ENCODE measurements at regions not wholly inside any gene's neighbourhood (a gene's known extent, or its start where the extent isn't known, plus 50 kb on each side); places are given as distances from the start of the nearest gene placed in this dataset.

DNA sequence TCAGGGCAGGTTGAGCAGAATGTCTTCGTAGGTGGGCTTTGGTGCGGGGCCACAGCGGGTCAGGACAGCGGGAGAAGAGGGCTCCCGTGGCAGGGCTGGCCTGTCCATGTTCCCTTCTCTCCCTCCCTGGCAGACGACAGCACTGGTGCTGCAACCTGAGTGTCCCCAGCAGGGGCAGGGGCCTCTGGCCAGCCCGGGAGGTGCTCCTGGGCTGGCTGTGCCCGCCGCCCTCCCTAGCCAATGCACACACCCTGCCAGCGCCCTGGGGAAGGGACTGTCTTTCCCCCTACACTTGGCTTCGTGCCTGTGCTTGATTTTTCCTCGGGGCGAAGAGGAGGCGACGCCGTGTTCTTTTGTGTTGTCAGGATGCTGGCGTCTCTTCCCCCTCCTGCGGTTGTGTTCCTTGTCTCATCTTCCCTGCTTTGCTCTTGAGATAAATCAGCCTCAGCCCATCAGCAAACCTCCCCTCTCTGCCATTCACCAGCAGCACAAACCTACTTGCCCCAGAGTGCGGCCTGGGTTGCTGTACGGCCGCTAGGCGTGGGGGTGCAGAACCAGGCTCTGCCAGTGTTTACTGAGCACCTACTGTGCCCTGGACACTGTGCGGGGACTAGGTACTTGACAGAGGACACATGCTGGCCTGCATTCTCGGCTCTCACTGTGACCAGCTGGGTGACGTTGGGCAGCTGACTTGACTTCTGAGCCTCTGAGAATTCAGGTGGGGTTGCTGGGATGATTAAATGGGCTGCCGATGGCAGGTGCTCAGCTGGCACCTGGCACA, 237.3 kb upstream of the CIBAR2 start:
- Histone ChIP-seq H3K4me3 (ENCODE audit: low read depth, low read length) (no peak overlapping the region), H3K36me3 (ENCODE audit: control insufficient read depth, insufficient read depth, low read length) (no peaks in the 10 kb centered on the region), H3K27me3 (ENCODE audit: control insufficient read depth, insufficient read depth, low read length) (peaks cover 37% of the 10 kb centered on the region)
- TF ChIP-seq, protein P1, sequence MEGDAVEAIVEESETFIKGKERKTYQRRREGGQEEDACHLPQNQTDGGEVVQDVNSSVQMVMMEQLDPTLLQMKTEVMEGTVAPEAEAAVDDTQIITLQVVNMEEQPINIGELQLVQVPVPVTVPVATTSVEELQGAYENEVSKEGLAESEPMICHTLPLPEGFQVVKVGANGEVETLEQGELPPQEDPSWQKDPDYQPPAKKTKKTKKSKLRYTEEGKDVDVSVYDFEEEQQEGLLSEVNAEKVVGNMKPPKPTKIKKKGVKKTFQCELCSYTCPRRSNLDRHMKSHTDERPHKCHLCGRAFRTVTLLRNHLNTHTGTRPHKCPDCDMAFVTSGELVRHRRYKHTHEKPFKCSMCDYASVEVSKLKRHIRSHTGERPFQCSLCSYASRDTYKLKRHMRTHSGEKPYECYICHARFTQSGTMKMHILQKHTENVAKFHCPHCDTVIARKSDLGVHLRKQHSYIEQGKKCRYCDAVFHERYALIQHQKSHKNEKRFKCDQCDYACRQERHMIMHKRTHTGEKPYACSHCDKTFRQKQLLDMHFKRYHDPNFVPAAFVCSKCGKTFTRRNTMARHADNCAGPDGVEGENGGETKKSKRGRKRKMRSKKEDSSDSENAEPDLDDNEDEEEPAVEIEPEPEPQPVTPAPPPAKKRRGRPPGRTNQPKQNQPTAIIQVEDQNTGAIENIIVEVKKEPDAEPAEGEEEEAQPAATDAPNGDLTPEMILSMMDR (IDR thresholded peaks at IDR 0.05; ENCODE audit: insufficient read depth, low read length, poor library complexity, severe bottlenecking): no peak
- no peak for DNase-seq (ENCODE audit: low read depth)

GRCh38 chr16:85350146-85350728, 238.0 kb upstream of the CIBAR2 start:
- H3K36me3 ChIP-seq (ENCODE audit: control insufficient read depth, insufficient read depth, low read length): no peaks in the 10 kb centered on the region
- TF ChIP-seq, protein P1 (IDR thresholded peaks at IDR 0.05; ENCODE audit: insufficient read depth, low read length, poor library complexity, severe bottlenecking): no peak
- no peak for DNase-seq (ENCODE audit: low read depth)
- H3K4me3 ChIP-seq (ENCODE audit: low read depth, low read length): no peak overlapping the region
- peaks cover 36% of the 10 kb centered on the region for H3K27me3 ChIP-seq (ENCODE audit: control insufficient read depth, insufficient read depth, low read length)

DNA sequence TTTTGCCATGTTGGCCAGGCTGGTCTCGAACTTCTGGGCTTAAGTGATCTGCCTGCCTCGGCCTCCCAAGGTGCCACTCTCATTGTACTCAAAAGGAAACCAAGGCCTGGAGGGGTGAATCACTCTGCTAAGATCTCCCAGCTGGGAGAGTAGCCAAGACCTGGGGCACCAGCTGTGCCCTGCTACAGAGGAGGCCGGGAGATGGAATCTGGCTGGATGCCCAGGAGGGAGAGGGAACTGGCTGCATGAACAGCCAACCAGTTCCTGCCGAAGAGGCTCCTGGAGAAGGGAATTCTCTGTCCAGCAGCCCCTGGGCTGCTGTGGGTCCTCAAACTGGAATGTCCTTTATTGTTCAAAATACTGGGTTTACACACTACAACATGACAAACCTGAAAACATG, 238.7 kb upstream of the CIBAR2 start:
- DNase-seq (ENCODE audit: low read depth): peak; percentile 93
- no peaks in the 10 kb centered on the region for H3K36me3 ChIP-seq (ENCODE audit: control insufficient read depth, insufficient read depth, low read length)
- peaks cover 34% of the 10 kb centered on the region for H3K27me3 ChIP-seq (ENCODE audit: control insufficient read depth, insufficient read depth, low read length)
- H3K4me3 ChIP-seq (ENCODE audit: low read depth, low read length): no peak overlapping the region
- TF ChIP-seq, protein P1 (IDR thresholded peaks at IDR 0.05; ENCODE audit: insufficient read depth, low read length, poor library complexity, severe bottlenecking): no peak

GRCh38 chr16:85353013-85353412, 240.7 kb upstream of the CIBAR2 start:
- H3K27me3 ChIP-seq (ENCODE audit: control insufficient read depth, insufficient read depth, low read length): peaks cover 25% of the 10 kb centered on the region
- TF ChIP-seq, protein P1 (IDR thresholded peaks at IDR 0.05; ENCODE audit: insufficient read depth, low read length, poor library complexity, severe bottlenecking): no peak

GRCh38 chr16:85353839-85354685, 241.8 kb upstream of the CIBAR2 start:
- Histone ChIP-seq H3K36me3 (ENCODE audit: control insufficient read depth, insufficient read depth, low read length) (no peaks in the 10 kb centered on the region), H3K27me3 (ENCODE audit: control insufficient read depth, insufficient read depth, low read length) (peaks cover 15% of the 10 kb centered on the region), H3K4me3 (ENCODE audit: low read depth, low read length) (no peak overlapping the region)
- DNase-seq (ENCODE audit: low read depth): no peak
- TF ChIP-seq, protein P1 (IDR thresholded peaks at IDR 0.05; ENCODE audit: insufficient read depth, low read length, poor library complexity, severe bottlenecking): no peak

More at GRCh38 chr16:85353013-85353412, 240.7 kb upstream of the CIBAR2 start:
- Histone ChIP-seq H3K36me3 (ENCODE audit: control insufficient read depth, insufficient read depth, low read length) (no peaks in the 10 kb centered on the region), H3K4me3 (ENCODE audit: low read depth, low read length) (no peak overlapping the region)
- DNase-seq (ENCODE audit: low read depth): no peak

All from kidney epithelial cell (primary cell).